Stomach (tissue), 8 donors: ENCODE measurements at regions not wholly inside any gene's neighbourhood (a gene's known extent, or its start where the extent isn't known, plus 50 kb on each side); places are given as distances from the start of the nearest gene placed in this dataset.

Experiments used
- DNase-seq, 2 donors: peaks; one replicate each; pipeline versions ENCODE4 v3.0.0 to v3.0.0-alpha.2; 2013 to 2019
- H3K27ac ChIP-seq, 5 donors: fragments of 200-600 bp in 4 of 5; sonication (generic) in 4 of 5; one replicate each; pipeline ENCODE4 v1.5.1; 2013 to 2019; ENCODE audit warnings: mild to moderate bottlenecking in 1 of 5, moderate library complexity in 1 of 5
- H3K27me3 ChIP-seq, 3 donors: fragments of 200-600 bp; sonication (generic); one replicate each; pipeline ENCODE4 v1.5.1; 2017 to 2019; ENCODE audit warnings: mixed run types in 1 of 3
- H3K36me3 ChIP-seq, 4 donors: fragments of 200-600 bp; sonication (generic); 1 replicate in 3 of 4; 2 replicates in 1 of 4; pipeline ENCODE4 v1.5.1; 2016 to 2019
- H3K4me1 ChIP-seq, 4 donors: fragments of 200-600 bp; sonication (generic); one replicate each; pipeline ENCODE4 v1.5.1; 2016 to 2019
- H3K4me3 ChIP-seq, 4 donors: fragments of 200-600 bp; sonication (generic) in 3 of 4; one replicate each; pipeline ENCODE4 v1.5.1; 2016 to 2019; ENCODE audit warnings: mild to moderate bottlenecking in 1 of 4
- H3K9me3 ChIP-seq, 4 donors: fragments of 200-600 bp; sonication (generic); one replicate each; pipeline ENCODE4 v1.5.1; 2016 to 2019
- CTCF ChIP-seq, 7 experiments: fragments of 450-650 bp in 4 of 7; fragments of 200-600 bp in 3 of 7; sonication (generic) in 3 of 7; IDR thresholded peaks; one replicate each; pipeline ENCODE4 v1.5.1; 2016 to 2019; ENCODE audit warnings: antibody characterized with exemption in 7 of 7, control low read depth in 2 of 7, mild to moderate bottlenecking in 1 of 7
- EP300 ChIP-seq: sonication (generic); formaldehyde crosslinking; IDR thresholded peaks from one replicate; pipeline ENCODE4 v1.6.1; 2017; ENCODE audit warnings: antibody characterized with exemption
- POLR2A ChIP-seq, 4 donors: fragments of 450-650 bp; IDR thresholded peaks; one replicate each; pipeline ENCODE4 v1.6.1; 2016; ENCODE audit warnings: antibody characterized with exemption in 4 of 4, control low read depth in 2 of 4, mild to moderate bottlenecking in 1 of 4, moderate library complexity in 1 of 4
- POLR2AphosphoS5 ChIP-seq, 3 donors: sonication (generic); formaldehyde crosslinking; IDR thresholded peaks; one replicate each; pipeline ENCODE4 v1.6.1; 2016; ENCODE audit warnings: antibody characterized with exemption in 3 of 3
- WGBS, 5 donors: extraction: QIAGEN DNeasy Blood & Tissue Kit in 3 of 5; methylation state at CpG; one replicate each; pipeline versions ENCODE4 v1.1.5 to v1.1.7; 2013 to 2018; 5-methylcytosine and 5-hydroxymethylcytosine counted together
- intact Hi-C: fragments of 100-400 bp; cut with DNase I; formaldehyde crosslinking; loops from one replicate; pipeline ENCODE4 v1.15.1; 2023; ENCODE audit warnings: low total_unique reads
- donor health status: healthy with polysubstance abuse.
- donor health status: Bipolar disorder and iron deficiency.
- donor health status: healthy.

GRCh38 chrX:40424259-40424658 is 156.5 kb upstream of the ATP6AP2 start:
- intact Hi-C loops, result no loop called here
- whole genome bisulfite sequencing, 5 donors, result 64 to 78% (median 74%) methylated on average over 3 of the region's 3 CpGs
- Histone ChIP-seq H3K36me3 (no peaks in the 10 kb centered on the region), H3K27me3 (no peaks in the 10 kb centered on the region), H3K4me1 (no peaks in the 10 kb centered on the region), H3K4me3 (no peak overlapping the region), H3K9me3 (peaks cover 0 to 47% (median 20%) of the 10 kb centered on the region in 4 donors), H3K27ac (no peak overlapping the region)
- no peak for DNase-seq
- TF ChIP-seq POLR2AphosphoS5 (IDR thresholded peaks at IDR 0.05) (no peak), POLR2A (IDR thresholded peaks at IDR 0.05) (no peak), EP300 (no peak), CTCF (IDR thresholded peaks at IDR 0.05) (no peak)

GRCh38 chrX:40423299-40423698 is 157.5 kb upstream of the ATP6AP2 start:
- intact Hi-C loops, result no loop called here
- WGBS, 5 donors, result 37 to 52% (median 47%) methylated on average over 3 of the region's 3 CpGs
- peak overlapping the region in 1 of 5 donors; percentile 18 for H3K27ac ChIP-seq

GRCh38 chrX:40422021-40422420 is 158.7 kb upstream of the ATP6AP2 start:
- no peaks in the 10 kb centered on the region for H3K36me3 ChIP-seq
- peaks cover 0 to 27% (median 10%) of the 10 kb centered on the region in 4 donors for H3K9me3 ChIP-seq
- no peak for DNase-seq
- no peaks in the 10 kb centered on the region for H3K4me1 ChIP-seq
- H3K4me3 ChIP-seq, result no peak overlapping the region
- intact Hi-C loops, result no loop called here
- no peaks in the 10 kb centered on the region for H3K27me3 ChIP-seq
- TF ChIP-seq EP300 (no peak), CTCF (IDR thresholded peaks at IDR 0.05) (no peak), POLR2A (IDR thresholded peaks at IDR 0.05) (no peak), POLR2AphosphoS5 (IDR thresholded peaks at IDR 0.05) (no peak)
- no peak overlapping the region for H3K27ac ChIP-seq
- WGBS, 5 donors, result 59 to 93% (median 69%) methylated on average over 2 of the region's 2 CpGs

More at GRCh38 chrX:40423299-40423698, 157.5 kb upstream of the ATP6AP2 start:
- peak; percentile 18 to 40 for DNase-seq
- Histone ChIP-seq H3K4me1 (no peaks in the 10 kb centered on the region), H3K9me3 (peaks cover 0 to 38% (median 16%) of the 10 kb centered on the region in 4 donors), H3K27me3 (no peaks in the 10 kb centered on the region), H3K4me3 (no peak overlapping the region), H3K36me3 (no peaks in the 10 kb centered on the region)
- TF ChIP-seq POLR2A (IDR thresholded peaks at IDR 0.05) (no peak), CTCF (IDR thresholded peaks at IDR 0.05) (no peak), POLR2AphosphoS5 (IDR thresholded peaks at IDR 0.05) (no peak), EP300 (no peak)

GRCh38 chrX:40420899-40421729 is 159.7 kb upstream of the ATP6AP2 start:
- peak in 1 of 2 donors; percentile 25 for DNase-seq
- 59 to 78% (median 74%) methylated on average over 8 to 9 of the region's 9 CpGs for WGBS, 5 donors
- Histone ChIP-seq H3K36me3 (no peaks in the 10 kb centered on the region), H3K9me3 (peaks cover 0 to 23% (median 7%) of the 10 kb centered on the region in 4 donors), H3K27me3 (no peaks in the 10 kb centered on the region), H3K27ac (no peak overlapping the region), H3K4me1 (no peaks in the 10 kb centered on the region), H3K4me3 (no peak overlapping the region)
- intact Hi-C loops, result no loop called here
- TF ChIP-seq CTCF (IDR thresholded peaks at IDR 0.05), result no peak
- TF ChIP-seq POLR2AphosphoS5 (IDR thresholded peaks at IDR 0.05), result no peak
- TF ChIP-seq EP300, result no peak
- no peak for TF ChIP-seq POLR2A (IDR thresholded peaks at IDR 0.05)
